SKM-1 treated with dmso at 0.1 percent for 144 hours (cell line): ENCODE measurements at regions not wholly inside any gene's neighbourhood (a gene's known extent, or its start where the extent isn't known, plus 50 kb on each side); places are given as distances from the start of the nearest gene placed in this dataset.
"Not testable (repeated sequence)": the region's sequence is repeated elsewhere in the genome, so short reads cannot be mapped to it uniquely, and the experiment has no call there.

ENCODE experiments used
- DNase-seq: peaks from one replicate; lab custom pipeline; 2025; ENCODE audit not compliant: unreplicated experiment; lab: John Stamatoyannopoulos, UW

- DNase-seq: no peak
Measured at GRCh38 chr4:43423276-43423675, 530.8 kb downstream of the GRXCR1 start.

GRCh38 chr4:43425206-43425605 lies 532.7 kb downstream of the GRXCR1 start:
- no peak for DNase-seq

- DNase-seq: no peak
Measured at GRCh38 chr4:43435291-43435690, 542.8 kb downstream of the GRXCR1 start.

- DNase-seq: no peak
Measured at GRCh38 chr4:43452948-43453347, 560.4 kb downstream of the GRXCR1 start.

GRCh38 chr4:43456383-43456782 lies 563.9 kb downstream of the GRXCR1 start:
- DNase-seq: no peak

- no peak for DNase-seq
Measured at GRCh38 chr4:43457866-43458265, 565.4 kb downstream of the GRXCR1 start.

GRCh38 chr4:43458293-43458692 lies 565.8 kb downstream of the GRXCR1 start:
- DNase-seq: no peak

GRCh38 chr4:43471950-43472349 lies 579.4 kb downstream of the GRXCR1 start:
- DNase-seq: no peak

GRCh38 chr4:43481526-43481925 lies 589.0 kb downstream of the GRXCR1 start:
- no peak for DNase-seq

GRCh38 chr4:43485196-43485595 lies 592.7 kb downstream of the GRXCR1 start:
- DNase-seq: no peak

- DNase-seq: no peak
Measured at GRCh38 chr4:43496188-43496587, 603.7 kb downstream of the GRXCR1 start.

GRCh38 chr4:43496602-43497001 lies 604.1 kb downstream of the GRXCR1 start:
- no peak for DNase-seq

- not testable (repeated sequence) for DNase-seq
Measured at GRCh38 chr4:43505823-43506222, 613.3 kb downstream of the GRXCR1 start.

GRCh38 chr4:43512253-43512652 lies 619.7 kb downstream of the GRXCR1 start:
- no peak for DNase-seq

GRCh38 chr4:43525646-43526045 lies 633.1 kb downstream of the GRXCR1 start:
- DNase-seq: no peak

GRCh38 chr4:43547561-43547960 lies 655.0 kb downstream of the GRXCR1 start:
- no peak for DNase-seq

- DNase-seq: no peak
Measured at GRCh38 chr4:43550981-43551627, 658.6 kb downstream of the GRXCR1 start.

GRCh38 chr4:43556262-43556661 lies 663.7 kb downstream of the GRXCR1 start:
- no peak for DNase-seq

GRCh38 chr4:43560047-43560446 lies 667.5 kb downstream of the GRXCR1 start:
- DNase-seq: no peak

GRCh38 chr4:43564107-43564506 lies 671.6 kb downstream of the GRXCR1 start:
- no peak for DNase-seq

- DNase-seq: no peak
Measured at GRCh38 chr4:43564591-43564990, 672.1 kb downstream of the GRXCR1 start.

- no peak for DNase-seq
Measured at GRCh38 chr4:43567644-43568043, 675.1 kb downstream of the GRXCR1 start.

- no peak for DNase-seq
Measured at GRCh38 chr4:43586813-43587212, 694.3 kb downstream of the GRXCR1 start.
